ENCODE measurements at regions not wholly inside any gene's neighbourhood (a gene's known extent, or its start where the extent isn't known, plus 50 kb on each side); places are given as distances from the start of the nearest gene placed in this dataset.

- no peak for DNase-seq
Observed at GRCh38 chr11:27904358-27905055, 203.4 kb downstream of the KIF18A start.

DNA sequence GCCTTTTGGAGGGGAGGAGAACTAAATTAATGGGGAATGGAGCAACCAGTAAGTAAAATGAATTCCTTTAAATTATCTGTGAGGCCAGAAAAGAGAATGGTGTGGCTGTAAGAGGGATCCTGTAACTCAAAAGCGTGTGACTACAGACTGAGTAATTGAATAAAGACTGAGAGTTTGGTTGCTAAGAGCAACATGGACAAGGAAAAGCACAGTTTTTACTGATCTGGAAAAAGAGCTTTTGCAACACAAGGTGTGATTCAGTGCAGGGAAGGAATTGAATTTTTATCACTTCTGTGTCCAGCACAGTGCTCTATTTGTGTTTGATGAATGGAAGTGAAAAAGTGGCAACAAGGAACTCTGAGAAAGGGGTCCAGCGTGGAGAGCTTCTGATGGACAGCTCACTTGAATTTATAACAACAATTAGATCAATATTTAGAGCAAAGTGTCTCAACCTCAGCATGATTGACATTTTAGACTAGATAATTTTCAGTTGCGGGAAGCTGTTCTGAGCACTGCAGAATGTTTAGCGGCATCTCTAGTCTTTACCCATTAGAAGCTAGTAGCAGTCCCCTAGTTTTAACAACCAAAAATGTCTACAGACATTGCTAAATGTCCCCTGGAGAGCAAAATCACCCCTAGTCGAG is 202.8 kb upstream of the BDNF start:
- no peak for DNase-seq

DNA sequence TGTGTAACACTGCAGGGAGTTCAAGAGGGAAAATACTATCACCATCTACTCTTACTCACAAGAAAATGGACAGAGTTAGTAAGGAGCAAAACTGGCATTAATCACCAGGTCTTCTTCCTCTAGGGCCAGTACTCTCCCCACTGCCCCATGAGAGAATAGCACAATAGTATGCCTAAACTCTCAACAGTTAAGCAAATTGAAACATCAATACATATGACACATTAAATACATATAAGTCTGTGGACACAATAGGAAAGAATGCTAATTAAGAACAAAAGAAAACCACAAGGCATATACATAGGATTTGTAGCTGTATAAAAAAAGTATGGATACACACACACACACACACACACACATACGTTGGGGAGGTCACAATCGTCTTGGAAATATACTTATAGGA is 197.9 kb upstream of the BDNF start:
- DNase-seq = no peak

GRCh38 chr11:27896096-27896495 is 195.8 kb upstream of the BDNF start:
- no peak for DNase-seq

DNA sequence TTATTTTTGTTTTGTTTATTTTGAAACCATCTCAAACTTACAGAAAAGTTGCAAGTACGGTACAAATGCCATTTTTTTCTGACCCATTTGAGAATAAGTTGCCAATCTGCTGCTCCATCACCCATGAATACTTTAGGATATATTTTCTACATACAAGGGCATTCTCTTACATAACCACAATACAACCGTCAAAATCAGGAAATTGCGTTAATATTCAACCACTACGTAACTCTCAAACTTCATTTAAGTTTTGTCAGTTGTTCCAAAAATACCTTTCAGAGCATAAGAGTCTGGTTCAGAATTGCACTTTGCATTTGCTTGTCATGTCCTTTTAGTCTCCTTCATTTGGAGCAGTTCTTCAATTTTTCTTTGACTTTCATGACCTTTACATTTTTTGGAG is 194.3 kb upstream of the BDNF start:
- DNase-seq = no peak

- no peak for DNase-seq
Observed at GRCh38 chr11:27886857-27887256, 186.6 kb upstream of the BDNF start.

GRCh38 chr11:27882066-27882697 is 181.9 kb upstream of the BDNF start:
- DNase-seq = no peak

- no peak for DNase-seq
Observed at GRCh38 chr11:27875831-27876775, 175.8 kb upstream of the BDNF start.

GRCh38 chr11:27874998-27875830 is 175.0 kb upstream of the BDNF start:
- no peak for DNase-seq

DNA sequence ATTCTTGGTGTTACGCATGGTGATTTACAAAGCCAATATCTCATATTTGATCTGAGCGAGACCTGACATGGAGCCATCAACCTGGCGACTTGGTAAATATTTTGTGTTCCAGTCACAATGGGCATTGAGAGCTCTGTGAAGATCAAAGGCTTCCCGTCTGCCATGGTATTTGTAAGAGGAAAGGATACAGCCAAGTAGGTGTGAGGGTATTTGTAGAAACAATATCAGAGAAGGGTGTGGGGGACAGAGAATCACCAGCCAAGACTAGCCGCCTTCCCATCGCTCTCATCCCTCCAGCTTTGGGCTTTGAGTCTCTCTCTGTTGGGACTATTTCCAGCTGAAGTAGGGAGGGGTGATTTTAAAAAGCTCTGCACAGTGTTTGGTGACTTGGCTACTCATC is 173.4 kb upstream of the BDNF start:
- no peak for DNase-seq

DNA sequence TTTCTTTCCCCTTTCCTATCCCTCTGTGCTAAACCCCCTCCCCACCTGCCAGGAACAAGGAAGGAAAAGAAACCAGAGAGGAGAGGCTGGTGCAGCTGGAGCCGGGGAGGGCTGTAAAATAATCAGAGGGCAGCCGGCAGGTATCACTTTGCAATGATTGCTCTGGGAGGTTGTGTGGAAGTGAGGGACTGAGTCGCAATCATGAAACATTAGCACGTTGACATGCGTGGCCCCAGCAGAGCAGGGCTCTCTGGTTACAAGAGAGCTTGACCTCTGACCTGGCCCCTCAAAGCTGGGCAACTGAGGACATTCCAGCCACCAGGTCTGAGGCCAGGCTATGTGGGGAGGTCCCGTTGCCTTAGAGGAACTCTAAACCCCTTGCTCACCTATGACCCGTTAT is 170.8 kb upstream of the BDNF start:
- no peak for DNase-seq

DNA sequence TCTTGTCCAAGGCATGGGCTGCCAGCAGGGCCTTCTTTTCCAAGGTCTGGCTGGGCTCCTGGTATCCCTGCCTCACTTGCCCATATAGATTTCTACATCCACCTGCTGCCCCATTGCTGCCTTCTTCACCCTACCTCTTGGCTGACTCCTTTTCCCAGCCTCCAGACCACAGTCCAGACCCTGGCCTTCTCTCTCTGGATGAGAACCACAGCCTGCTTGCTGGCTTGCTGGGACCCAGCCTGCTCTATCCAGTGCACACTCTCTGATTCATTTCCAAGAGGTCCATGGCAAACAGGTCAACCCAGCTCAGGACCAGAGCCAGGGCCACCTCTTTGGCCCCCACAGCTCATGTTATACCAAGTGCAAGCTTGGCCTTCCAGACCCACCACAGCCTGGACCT is 169.4 kb upstream of the BDNF start:
- DNase-seq = no peak

- DNase-seq = no peak
Observed at GRCh38 chr11:27868709-27869108, 168.5 kb upstream of the BDNF start.

- DNase-seq = no peak
Observed at GRCh38 chr11:27868226-27868625, 168.0 kb upstream of the BDNF start.

DNA sequence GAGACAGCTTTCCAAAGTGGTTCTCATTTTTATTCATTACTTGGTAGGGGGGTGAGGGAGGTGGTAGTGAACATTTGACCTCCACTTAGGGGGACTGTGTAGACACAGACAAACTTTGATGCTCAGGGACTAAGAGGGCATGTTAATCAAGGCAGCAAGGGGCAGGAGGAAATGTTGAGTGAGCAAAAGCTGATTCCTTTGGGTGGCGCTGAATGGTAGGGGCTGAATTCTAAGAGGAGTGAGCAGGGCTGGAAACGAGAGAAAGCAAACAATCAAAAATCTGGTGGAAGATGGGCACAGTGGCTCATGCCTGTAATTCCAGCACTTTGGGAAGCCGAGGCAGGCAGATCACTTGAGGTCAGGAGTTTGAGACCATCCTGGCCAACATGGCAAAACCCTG is 164.8 kb upstream of the BDNF start:
- no peak for DNase-seq

GRCh38 chr11:27864611-27865010 is 164.4 kb upstream of the BDNF start:
- no peak for DNase-seq

DNA sequence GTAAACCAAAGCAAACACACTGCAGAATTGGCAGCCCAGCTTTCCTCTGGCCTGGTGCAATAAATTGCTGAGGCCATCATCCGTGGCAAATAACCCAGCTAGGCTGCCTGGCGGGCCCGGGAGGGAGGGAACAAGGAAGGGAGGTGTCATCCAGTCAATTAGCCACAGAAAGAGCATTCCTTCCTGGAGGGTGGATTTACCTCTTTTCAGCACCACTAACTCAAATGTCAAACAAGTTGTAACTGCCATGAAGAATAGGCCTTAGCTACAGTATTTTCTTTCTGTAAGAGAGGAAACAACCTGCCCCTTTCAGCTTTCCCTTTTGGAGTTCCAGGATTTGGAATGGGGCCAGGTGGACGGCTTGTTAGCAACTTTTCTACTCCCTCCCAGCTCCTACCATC is 163.8 kb upstream of the BDNF start:
- DNase-seq = no peak

- no peak for DNase-seq
Observed at GRCh38 chr11:27863637-27864036, 163.4 kb upstream of the BDNF start.

- DNase-seq = no peak
Observed at GRCh38 chr11:27861706-27862430, 161.6 kb upstream of the BDNF start.

DNA sequence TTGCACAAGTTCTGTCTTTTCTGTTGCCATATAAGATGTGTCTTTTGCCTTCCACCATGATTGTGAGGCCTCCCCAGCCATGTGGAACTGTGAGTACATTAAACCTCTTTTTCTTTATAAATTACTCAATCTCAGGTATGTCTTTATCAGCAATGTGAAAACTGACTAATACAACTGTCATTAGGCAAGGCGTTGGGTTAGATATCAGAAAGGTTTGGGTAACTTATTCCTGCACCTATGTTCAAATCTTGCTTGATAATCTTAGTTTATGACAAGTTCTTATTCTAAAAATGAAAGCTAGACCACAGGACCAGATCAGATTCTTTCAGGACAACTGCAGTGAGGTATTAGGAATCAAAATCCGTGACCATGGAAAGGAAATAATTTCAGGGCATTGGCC is 160.6 kb upstream of the BDNF start:
- DNase-seq = no peak

DNA sequence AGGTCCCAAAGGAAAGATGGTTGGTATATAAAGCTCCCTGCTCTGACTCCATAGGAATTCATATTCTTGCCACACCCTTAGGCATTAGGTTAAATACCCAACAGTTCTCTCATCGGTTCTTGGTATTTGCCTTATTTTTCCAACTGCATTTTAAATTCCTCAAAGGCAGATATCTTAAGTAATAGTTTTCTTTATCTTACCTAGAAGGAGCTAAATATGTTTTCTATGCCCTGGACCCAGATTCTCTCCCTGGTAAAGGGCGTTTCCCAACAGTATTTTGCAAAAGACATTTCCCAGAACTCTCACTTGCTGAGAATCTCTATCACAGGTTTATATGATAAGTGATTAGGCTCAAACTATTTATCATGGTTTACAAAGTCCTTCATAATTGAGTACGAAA is 158.6 kb upstream of the BDNF start:
- DNase-seq = no peak

GRCh38 chr11:27857588-27857987 is 157.3 kb upstream of the BDNF start:
- DNase-seq = no peak

All from NCI-H1092 (cell line).